ENCODE measurements at regions not wholly inside any gene's neighbourhood (a gene's known extent, or its start where the extent isn't known, plus 50 kb on each side); places are given as distances from the start of the nearest gene placed in this dataset.

GRCh38 chr2:36170805-36171204 lies 184.8 kb upstream of the CRIM1 start:
- no peaks in the 10 kb centered on the region for H3K9me3 Mint-ChIP-seq
- Histone ChIP-seq H2AFZ (replicated peaks) (no peak overlapping the region), H3K9ac (no peak overlapping the region), H4K20me1 (ENCODE audit: low read depth) (no peaks in the 10 kb centered on the region), H3F3A (ENCODE audit: low read depth) (no peaks in the 10 kb centered on the region), H3K4me2 (no peak overlapping the region), H3K4me3 (no peak overlapping the region), H3K36me3 (no peaks in the 10 kb centered on the region), H3K4me1 (no peaks in the 10 kb centered on the region), H3K79me2 (ENCODE audit: low read depth) (no peaks in the 10 kb centered on the region), H3K27ac (no peak overlapping the region), H3K27me3 (no peaks in the 10 kb centered on the region), H3K9me3 (ENCODE audit: low read depth) (no peaks in the 10 kb centered on the region)
- H3K36me3 Mint-ChIP-seq: no peaks in the 10 kb centered on the region
- H3K27me3 Mint-ChIP-seq (ENCODE audit: insufficient read depth, low read depth): peaks cover 3% of the 10 kb centered on the region
- no peak overlapping the region for H3K4me3 Mint-ChIP-seq
- peaks cover 20% of the 10 kb centered on the region for H3K4me1 Mint-ChIP-seq
- no peak for DNase-seq (ENCODE audit: low spot score)
- TF ChIP-seq EZH2phosphoT487 (IDR thresholded peaks at IDR 0.05): no peak
- TF ChIP-seq EZH2 (IDR thresholded peaks at IDR 0.05): no peak
- no peak overlapping the region for H3K27ac Mint-ChIP-seq

- H3K4me1 Mint-ChIP-seq: peaks cover 20% of the 10 kb centered on the region
- no peak for DNase-seq (ENCODE audit: low spot score)
- H3K27ac Mint-ChIP-seq: no peak overlapping the region
Observed at GRCh38 chr2:36169843-36170242, 185.7 kb upstream of the CRIM1 start.

GRCh38 chr2:36168115-36168514 lies 187.5 kb upstream of the CRIM1 start:
- Histone ChIP-seq H3K9ac (no peak overlapping the region), H3F3A (ENCODE audit: low read depth) (no peaks in the 10 kb centered on the region), H3K4me1 (no peaks in the 10 kb centered on the region), H2AFZ (replicated peaks) (no peak overlapping the region), H3K9me3 (ENCODE audit: low read depth) (no peaks in the 10 kb centered on the region), H3K79me2 (ENCODE audit: low read depth) (no peaks in the 10 kb centered on the region), H3K4me2 (no peak overlapping the region), H3K36me3 (no peaks in the 10 kb centered on the region), H3K27me3 (no peaks in the 10 kb centered on the region), H4K20me1 (ENCODE audit: low read depth) (no peaks in the 10 kb centered on the region), H3K4me3 (no peak overlapping the region), H3K27ac (no peak overlapping the region)
- peaks cover 3% of the 10 kb centered on the region for H3K27me3 Mint-ChIP-seq (ENCODE audit: insufficient read depth, low read depth)
- no peak overlapping the region for H3K27ac Mint-ChIP-seq
- DNase-seq (ENCODE audit: low spot score): no peak
- TF ChIP-seq CTCF (IDR thresholded peaks at IDR 0.05): no peak
- no peak for TF ChIP-seq EZH2 (IDR thresholded peaks at IDR 0.05)
- TF ChIP-seq EZH2phosphoT487 (IDR thresholded peaks at IDR 0.05): no peak
- no peak overlapping the region for H3K4me3 Mint-ChIP-seq
- no peaks in the 10 kb centered on the region for H3K36me3 Mint-ChIP-seq
- peaks cover 12% of the 10 kb centered on the region for H3K4me1 Mint-ChIP-seq
- no peaks in the 10 kb centered on the region for H3K9me3 Mint-ChIP-seq

More at GRCh38 chr2:36169843-36170242, 185.7 kb upstream of the CRIM1 start:
- H2AFZ ChIP-seq (replicated peaks): no peak overlapping the region
- H3K4me3 Mint-ChIP-seq: no peak overlapping the region
- H3K9me3 ChIP-seq (ENCODE audit: low read depth): no peaks in the 10 kb centered on the region
- H3K4me2 ChIP-seq: no peak overlapping the region
- H3K27me3 Mint-ChIP-seq (ENCODE audit: insufficient read depth, low read depth): peaks cover 3% of the 10 kb centered on the region
- TF ChIP-seq EZH2 (IDR thresholded peaks at IDR 0.05): no peak
- no peak for TF ChIP-seq EZH2phosphoT487 (IDR thresholded peaks at IDR 0.05)
- TF ChIP-seq CTCF (IDR thresholded peaks at IDR 0.05): no peak
- H3K27ac ChIP-seq: no peak overlapping the region
- H3K4me3 ChIP-seq: no peak overlapping the region
- H3K27me3 ChIP-seq: no peaks in the 10 kb centered on the region
- H3K79me2 ChIP-seq (ENCODE audit: low read depth): no peaks in the 10 kb centered on the region
- no peaks in the 10 kb centered on the region for H3K4me1 ChIP-seq
- no peaks in the 10 kb centered on the region for H3K9me3 Mint-ChIP-seq
- H3K9ac ChIP-seq: no peak overlapping the region
- no peaks in the 10 kb centered on the region for H3K36me3 ChIP-seq
- H3K36me3 Mint-ChIP-seq: no peaks in the 10 kb centered on the region
- H4K20me1 ChIP-seq (ENCODE audit: low read depth): no peaks in the 10 kb centered on the region
- no peaks in the 10 kb centered on the region for H3F3A ChIP-seq (ENCODE audit: low read depth)

GRCh38 chr2:36165132-36165531 lies 190.4 kb upstream of the CRIM1 start:
- no peaks in the 10 kb centered on the region for H3K9me3 Mint-ChIP-seq
- no peaks in the 10 kb centered on the region for H3K27me3 ChIP-seq
- no peaks in the 10 kb centered on the region for H3F3A ChIP-seq (ENCODE audit: low read depth)
- no peaks in the 10 kb centered on the region for H3K4me1 ChIP-seq
- H4K20me1 ChIP-seq (ENCODE audit: low read depth): no peaks in the 10 kb centered on the region
- H3K79me2 ChIP-seq (ENCODE audit: low read depth): no peaks in the 10 kb centered on the region
- peaks cover 3% of the 10 kb centered on the region for H3K4me1 Mint-ChIP-seq
- TF ChIP-seq EZH2phosphoT487 (IDR thresholded peaks at IDR 0.05) (no peak), CTCF (IDR thresholded peaks at IDR 0.05) (no peak), EZH2 (IDR thresholded peaks at IDR 0.05) (no peak)
- H3K4me3 ChIP-seq: no peak overlapping the region
- no peak overlapping the region for H3K27ac Mint-ChIP-seq
- no peaks in the 10 kb centered on the region for H3K9me3 ChIP-seq (ENCODE audit: low read depth)
- no peak for DNase-seq (ENCODE audit: low spot score)
- H3K4me3 Mint-ChIP-seq: no peak overlapping the region
- H3K36me3 Mint-ChIP-seq: no peaks in the 10 kb centered on the region
- no peak overlapping the region for H3K27ac ChIP-seq
- no peak overlapping the region for H2AFZ ChIP-seq (replicated peaks)
- no peak overlapping the region for H3K4me2 ChIP-seq
- peaks cover 3% of the 10 kb centered on the region for H3K27me3 Mint-ChIP-seq (ENCODE audit: insufficient read depth, low read depth)
- no peaks in the 10 kb centered on the region for H3K36me3 ChIP-seq
- no peak overlapping the region for H3K9ac ChIP-seq

All from neural progenitor cell (in vitro differentiated cells).